Panc1 (cell line): ENCODE measurements at regions not wholly inside any gene's neighbourhood (a gene's known extent, or its start where the extent isn't known, plus 50 kb on each side); places are given as distances from the start of the nearest gene placed in this dataset.

Experiments
- ATAC-seq: fragments of 200-7000 bp; cut with Tn5 transposase; 2 replicates; pipeline ENCODE4 v1.9.1; 2020; ENCODE audit warnings: mild to moderate bottlenecking, moderate library complexity
- BruUV-seq: library from RNA; stranded (reverse); fragments of 400-500 nt; replicated peaks from 2 replicates; lab custom pipeline; 2021; lab: Mats Ljungman, UMichigan
- CTCF ChIA-PET: fragments of 300-600 bp; sonication (Branson Sonifier 250); formaldehyde crosslinking; loops from one replicate; lab custom pipeline; 2022; ENCODE audit warnings: antibody characterized with exemption; lab: Charles Lee
- POLR2A ChIA-PET: fragments of 300-600 bp; sonication (Branson Sonifier 250); formaldehyde crosslinking; loops from one replicate; lab custom pipeline; 2022; ENCODE audit warnings: antibody characterized with exemption; lab: Charles Lee
- DNase-seq: peaks from one replicate; pipeline ENCODE4 v3.0.0-alpha.2; 2010; ENCODE audit warnings: low read depth, low spot score
- H3K27ac ChIP-seq: 2 replicates; pipeline ENCODE4 v1.5.1; 2011; ENCODE audit warnings: mild to moderate bottlenecking, low read length, inconsistent platforms
- H3K27me3 ChIP-seq: fragments of 200-500 bp; sonication (Bioruptor generic); 2 replicates; pipeline ENCODE4 v1.6.0; 2014; ENCODE audit warnings: low read length, inconsistent platforms; ENCODE audit not compliant: control insufficient read depth, insufficient read depth
- H3K36me3 ChIP-seq: fragments of 200-500 bp; sonication (Bioruptor generic); 2 replicates; pipeline ENCODE4 v1.5.1; 2014; ENCODE audit warnings: inconsistent platforms, mild to moderate bottlenecking, low read length, moderate library complexity; ENCODE audit not compliant: control insufficient read depth, insufficient read depth
- H3K4me1 ChIP-seq: 2 replicates; pipeline ENCODE4 v1.5.1; 2011; ENCODE audit warnings: inconsistent platforms, mild to moderate bottlenecking, low read length, moderate library complexity; ENCODE audit not compliant: control insufficient read depth, insufficient read depth
- H3K4me3 ChIP-seq, 2 experiments: 2 replicates each; pipeline ENCODE4 v1.5.1; 2011 to 2012; ENCODE audit warnings: low read depth in 2 of 2, low read length in 2 of 2, mild to moderate bottlenecking in 2 of 2, inconsistent platforms in 1 of 2, moderate library complexity in 1 of 2
- H3K9me3 ChIP-seq: fragments of 200-500 bp; sonication (Bioruptor generic); 2 replicates; pipeline ENCODE4 v1.5.1; 2014; ENCODE audit warnings: low read depth, mild to moderate bottlenecking, inconsistent platforms, low read length, moderate library complexity; ENCODE audit not compliant: control insufficient read depth, insufficient read depth
- CTCF ChIP-seq: fragments of 450-650 bp; IDR thresholded peaks from 2 replicates; pipeline ENCODE4 v1.5.1; 2017; ENCODE audit warnings: mild to moderate bottlenecking
- POLR2AphosphoS5 ChIP-seq: IDR thresholded peaks from 2 replicates; pipeline ENCODE4 v1.6.1; 2012; ENCODE audit warnings: mild to moderate bottlenecking, low read depth, low read length, moderate library complexity
- REST ChIP-seq, 2 experiments: IDR thresholded peaks; 2 replicates each; pipeline ENCODE4 v1.6.1; 2011 to 2012; ENCODE audit warnings: low read depth in 2 of 2, control low read depth in 1 of 2, low read length in 1 of 2, mild to moderate bottlenecking in 1 of 2, moderate library complexity in 1 of 2; ENCODE audit not compliant: insufficient read depth in 1 of 2
- SIN3A ChIP-seq: IDR thresholded peaks from 2 replicates; pipeline ENCODE4 v1.6.1; 2012; ENCODE audit warnings: low read depth, mild to moderate bottlenecking, low read length, moderate library complexity, borderline replicate concordance; ENCODE audit not compliant: insufficient read depth
- TCF7L2 ChIP-seq: IDR thresholded peaks from 2 replicates; pipeline ENCODE4 v1.6.1; 2011; ENCODE audit warnings: mild to moderate bottlenecking, low read depth, low read length, inconsistent platforms
- in situ Hi-C: cut with HindIII; loops from 2 replicates; pipeline ENCODE4 v1.10.0; 2016; ENCODE audit warnings: low sequenced_read_pairs, low pct_unique_long_range_greater_than_20kb
- intact Hi-C: fragments of 100-400 bp; cut with micrococcal nuclease; formaldehyde crosslinking; loops from one replicate; pipeline ENCODE4 v1.10.0; 2022; ENCODE audit not compliant: unreplicated experiment

GRCh38 chr13:103694033-103694432, 627.8 kb upstream of the SLC10A2 start:
- intact Hi-C loops, result no loop called here
- TF ChIP-seq POLR2AphosphoS5, result no peak
- no peak for TF ChIP-seq CTCF
- TF ChIP-seq TCF7L2, result no peak
- no peak for TF ChIP-seq REST (IDR thresholded peaks at IDR 0.05; ENCODE audit: insufficient read depth in 1 of 2, low read depth in 2 of 2, low read length in 1 of 2)
- no peak for TF ChIP-seq SIN3A
- POLR2A ChIA-PET, result no interaction called here
- no peak for DNase-seq
- in situ Hi-C loops, result no loop called here
- no peak for ATAC-seq
- H3K9me3 ChIP-seq, result no peaks in the 10 kb centered on the region
- H3K36me3 ChIP-seq, result no peaks in the 10 kb centered on the region
- BruUV-seq, result no TSS peak
- no peaks in the 10 kb centered on the region for H3K4me1 ChIP-seq
- no peak overlapping the region for H3K27ac ChIP-seq
- no peak overlapping the region for H3K4me3 ChIP-seq
- no peaks in the 10 kb centered on the region for H3K27me3 ChIP-seq
- CTCF ChIA-PET, result no interaction called here

GRCh38 chr13:103692442-103692841, 626.2 kb upstream of the SLC10A2 start:
- TF ChIP-seq SIN3A (no peak), POLR2AphosphoS5 (no peak), CTCF (no peak), REST (IDR thresholded peaks at IDR 0.05; ENCODE audit: insufficient read depth in 1 of 2, low read depth in 2 of 2, low read length in 1 of 2) (no peak), TCF7L2 (no peak)
- H3K36me3 ChIP-seq, result no peaks in the 10 kb centered on the region
- POLR2A ChIA-PET, result no interaction called here
- intact Hi-C loops (no loop called here), in situ Hi-C loops (no loop called here)
- BruUV-seq, result no TSS peak
- H3K9me3 ChIP-seq, result no peaks in the 10 kb centered on the region
- H3K27me3 ChIP-seq, result no peaks in the 10 kb centered on the region
- no peak for ATAC-seq
- no peaks in the 10 kb centered on the region for H3K4me1 ChIP-seq
- DNase-seq, result no peak
- CTCF ChIA-PET, result no interaction called here
- no peak overlapping the region for H3K4me3 ChIP-seq
- H3K27ac ChIP-seq, result no peak overlapping the region
